ENCODE measurements at regions not wholly inside any gene's neighbourhood (a gene's known extent, or its start where the extent isn't known, plus 50 kb on each side); places are given as distances from the start of the nearest gene placed in this dataset.
"Not testable (repeated sequence)": the region's sequence is repeated elsewhere in the genome, so short reads cannot be mapped to it uniquely, and the experiment has no call there.

GRCh38 chr3:177364236-177364635 is 167.0 kb upstream of the TBL1XR1 start:
- Histone ChIP-seq H3K9me3 (no peaks in the 10 kb centered on the region), H3K27ac (no peak overlapping the region), H3K4me1 (peaks cover 9 to 25% of the 10 kb centered on the region in 2 donors), H3K4me3 (no peak overlapping the region), H3K36me3 (no peaks in the 10 kb centered on the region), H3K27me3 (no peaks in the 10 kb centered on the region)
- ATAC-seq, result no peak
- intact Hi-C loops (cut with DNase I), result no loop called here
- no peak for DNase-seq
- TF ChIP-seq CTCF (IDR thresholded peaks at IDR 0.05), result no peak

GRCh38 chr3:177365294-177365693 is 168.0 kb upstream of the TBL1XR1 start:
- H3K4me3 ChIP-seq; H3K27me3 ChIP-seq; H3K36me3 ChIP-seq; H3K9me3 ChIP-seq; DNase-seq; ATAC-seq; H3K27ac ChIP-seq; intact Hi-C loops (cut with DNase I): not testable (repeated sequence)
- peaks cover 4 to 16% of the 10 kb centered on the region in 2 donors for H3K4me1 ChIP-seq

- H3K36me3 ChIP-seq, result no peaks in the 10 kb centered on the region
- DNase-seq, result no peak
- H3K4me1 ChIP-seq, result no peaks in the 10 kb centered on the region
- intact Hi-C loops (cut with DNase I), result no loop called here
- no peaks in the 10 kb centered on the region for H3K9me3 ChIP-seq
- H3K27ac ChIP-seq, result no peak overlapping the region
- no peak overlapping the region for H3K4me3 ChIP-seq
- no peaks in the 10 kb centered on the region for H3K27me3 ChIP-seq
- TF ChIP-seq CTCF (IDR thresholded peaks at IDR 0.05), result no peak
- no peak for ATAC-seq
These were observed 170.5 kb upstream of the TBL1XR1 start for GRCh38 chr3:177367788-177368187.

GRCh38 chr3:177370246-177370822 is 173.1 kb upstream of the TBL1XR1 start:
- Histone ChIP-seq H3K36me3 (no peaks in the 10 kb centered on the region), H3K9me3 (no peaks in the 10 kb centered on the region), H3K27me3 (no peaks in the 10 kb centered on the region), H3K4me3 (no peak overlapping the region), H3K4me1 (no peaks in the 10 kb centered on the region), H3K27ac (no peak overlapping the region)
- no peak for DNase-seq
- no peak for TF ChIP-seq CTCF (IDR thresholded peaks at IDR 0.05)
- ATAC-seq, result no peak
- intact Hi-C loops (cut with DNase I), result no loop called here

- DNase-seq, result no peak
- H3K27me3 ChIP-seq, result no peaks in the 10 kb centered on the region
- H3K36me3 ChIP-seq, result no peaks in the 10 kb centered on the region
These were observed 173.9 kb upstream of the TBL1XR1 start for GRCh38 chr3:177371146-177371545.

More at GRCh38 chr3:177371146-177371545, 173.9 kb upstream of the TBL1XR1 start:
- Histone ChIP-seq H3K27ac (no peak overlapping the region), H3K4me1 (no peaks in the 10 kb centered on the region), H3K9me3 (no peaks in the 10 kb centered on the region), H3K4me3 (no peak overlapping the region)
- TF ChIP-seq CTCF (IDR thresholded peaks at IDR 0.05), result no peak
- ATAC-seq, result no peak
- intact Hi-C loops (cut with DNase I), result no loop called here
